HL-60 (cell line): ENCODE measurements at regions not wholly inside any gene's neighbourhood (a gene's known extent, or its start where the extent isn't known, plus 50 kb on each side); places are given as distances from the start of the nearest gene placed in this dataset.

Experiments
- DNase-seq, 2 experiments: peaks; one replicate each; pipeline ENCODE4 v3.0.0-alpha.2; 2010 to 2020; ENCODE audit warnings: low read depth in 1 of 2, low spot score in 1 of 2
- H3K27ac ChIP-seq: fragments of 250-450 bp; sonication (Bioruptor Pico); replicated peaks from 2 replicates; pipeline ENCODE4 v1.5.1; 2020; ENCODE audit warnings: mild to moderate bottlenecking, moderate library complexity
- H3K27me3 ChIP-seq: fragments of 250-450 bp; sonication (Bioruptor Pico); 2 replicates; pipeline ENCODE4 v1.5.1; 2021; ENCODE audit warnings: mild to moderate bottlenecking, moderate library complexity; ENCODE audit not compliant: insufficient read depth, poor library complexity, severe bottlenecking
- H3K4me3 ChIP-seq: replicated peaks from 2 replicates; pipeline ENCODE4 v1.5.1; 2011; ENCODE audit warnings: mild to moderate bottlenecking, control low read depth, low read length; ENCODE audit not compliant: insufficient read depth
- GABPA ChIP-seq: IDR thresholded peaks from 2 replicates; pipeline ENCODE4 v1.6.1; 2012; ENCODE audit warnings: low read depth
- POLR2AphosphoS5 ChIP-seq: IDR thresholded peaks from 2 replicates; pipeline ENCODE4 v1.6.1; 2012; ENCODE audit warnings: low read depth
- SPI1 ChIP-seq: IDR thresholded peaks from 2 replicates; pipeline ENCODE4 v1.6.1; 2012; ENCODE audit warnings: low read depth, mild to moderate bottlenecking, borderline replicate concordance
- TF ChIP-seq, protein P1 (sequence below): IDR thresholded peaks from 2 replicates; pipeline ENCODE4 v1.6.1; 2012; ENCODE audit warnings: low read depth; ENCODE audit not compliant: insufficient replicate concordance
- TF ChIP-seq, protein P2 (sequence below): IDR thresholded peaks from one replicate; pipeline ENCODE4 v1.5.1; 2011; ENCODE audit warnings: low read length, control low read depth, inconsistent platforms; ENCODE audit not compliant: insufficient read depth

DNA sequence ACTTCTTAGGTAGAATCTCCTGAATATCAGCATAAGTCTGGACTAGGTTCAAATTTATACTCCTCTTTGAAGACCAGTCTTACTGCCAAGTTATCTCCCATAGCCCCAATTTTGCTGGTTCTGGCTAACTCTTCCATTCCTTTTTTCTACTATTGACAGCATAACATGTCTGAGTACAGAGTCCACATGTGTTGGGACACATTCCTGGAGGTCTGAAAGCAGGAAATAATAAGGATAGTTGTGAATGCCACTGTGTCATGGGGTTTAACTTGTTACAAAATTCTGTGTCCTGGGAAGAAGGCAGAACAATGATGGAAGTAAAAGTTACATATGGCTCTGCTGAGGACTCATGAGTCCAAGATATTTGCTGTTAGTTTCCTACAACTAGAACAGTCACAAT is 57.4 kb upstream of the ZBTB20 start:
- Histone ChIP-seq H3K4me3 (no peak overlapping the region), H3K27ac (no peak overlapping the region), H3K27me3 (no peaks in the 10 kb centered on the region)
- TF ChIP-seq GABPA (no peak), SPI1 (no peak), POLR2AphosphoS5 (no peak)
- TF ChIP-seq, protein P1, sequence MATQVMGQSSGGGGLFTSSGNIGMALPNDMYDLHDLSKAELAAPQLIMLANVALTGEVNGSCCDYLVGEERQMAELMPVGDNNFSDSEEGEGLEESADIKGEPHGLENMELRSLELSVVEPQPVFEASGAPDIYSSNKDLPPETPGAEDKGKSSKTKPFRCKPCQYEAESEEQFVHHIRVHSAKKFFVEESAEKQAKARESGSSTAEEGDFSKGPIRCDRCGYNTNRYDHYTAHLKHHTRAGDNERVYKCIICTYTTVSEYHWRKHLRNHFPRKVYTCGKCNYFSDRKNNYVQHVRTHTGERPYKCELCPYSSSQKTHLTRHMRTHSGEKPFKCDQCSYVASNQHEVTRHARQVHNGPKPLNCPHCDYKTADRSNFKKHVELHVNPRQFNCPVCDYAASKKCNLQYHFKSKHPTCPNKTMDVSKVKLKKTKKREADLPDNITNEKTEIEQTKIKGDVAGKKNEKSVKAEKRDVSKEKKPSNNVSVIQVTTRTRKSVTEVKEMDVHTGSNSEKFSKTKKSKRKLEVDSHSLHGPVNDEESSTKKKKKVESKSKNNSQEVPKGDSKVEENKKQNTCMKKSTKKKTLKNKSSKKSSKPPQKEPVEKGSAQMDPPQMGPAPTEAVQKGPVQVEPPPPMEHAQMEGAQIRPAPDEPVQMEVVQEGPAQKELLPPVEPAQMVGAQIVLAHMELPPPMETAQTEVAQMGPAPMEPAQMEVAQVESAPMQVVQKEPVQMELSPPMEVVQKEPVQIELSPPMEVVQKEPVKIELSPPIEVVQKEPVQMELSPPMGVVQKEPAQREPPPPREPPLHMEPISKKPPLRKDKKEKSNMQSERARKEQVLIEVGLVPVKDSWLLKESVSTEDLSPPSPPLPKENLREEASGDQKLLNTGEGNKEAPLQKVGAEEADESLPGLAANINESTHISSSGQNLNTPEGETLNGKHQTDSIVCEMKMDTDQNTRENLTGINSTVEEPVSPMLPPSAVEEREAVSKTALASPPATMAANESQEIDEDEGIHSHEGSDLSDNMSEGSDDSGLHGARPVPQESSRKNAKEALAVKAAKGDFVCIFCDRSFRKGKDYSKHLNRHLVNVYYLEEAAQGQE, result no peak
- TF ChIP-seq, protein P2, sequence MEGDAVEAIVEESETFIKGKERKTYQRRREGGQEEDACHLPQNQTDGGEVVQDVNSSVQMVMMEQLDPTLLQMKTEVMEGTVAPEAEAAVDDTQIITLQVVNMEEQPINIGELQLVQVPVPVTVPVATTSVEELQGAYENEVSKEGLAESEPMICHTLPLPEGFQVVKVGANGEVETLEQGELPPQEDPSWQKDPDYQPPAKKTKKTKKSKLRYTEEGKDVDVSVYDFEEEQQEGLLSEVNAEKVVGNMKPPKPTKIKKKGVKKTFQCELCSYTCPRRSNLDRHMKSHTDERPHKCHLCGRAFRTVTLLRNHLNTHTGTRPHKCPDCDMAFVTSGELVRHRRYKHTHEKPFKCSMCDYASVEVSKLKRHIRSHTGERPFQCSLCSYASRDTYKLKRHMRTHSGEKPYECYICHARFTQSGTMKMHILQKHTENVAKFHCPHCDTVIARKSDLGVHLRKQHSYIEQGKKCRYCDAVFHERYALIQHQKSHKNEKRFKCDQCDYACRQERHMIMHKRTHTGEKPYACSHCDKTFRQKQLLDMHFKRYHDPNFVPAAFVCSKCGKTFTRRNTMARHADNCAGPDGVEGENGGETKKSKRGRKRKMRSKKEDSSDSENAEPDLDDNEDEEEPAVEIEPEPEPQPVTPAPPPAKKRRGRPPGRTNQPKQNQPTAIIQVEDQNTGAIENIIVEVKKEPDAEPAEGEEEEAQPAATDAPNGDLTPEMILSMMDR, result no peak
- no peak for DNase-seq

- no peak for DNase-seq
- H3K27ac ChIP-seq, result no peak overlapping the region
- TF ChIP-seq SPI1, result no peak
- no peak for TF ChIP-seq GABPA
- TF ChIP-seq, protein P2, result no peak
- no peak for TF ChIP-seq POLR2AphosphoS5
- TF ChIP-seq, protein P1, result no peak
- H3K27me3 ChIP-seq, result no peaks in the 10 kb centered on the region
- H3K4me3 ChIP-seq, result no peak overlapping the region
These were observed 61.1 kb upstream of the ZBTB20 start for GRCh38 chr3:115208066-115208750.

- H3K4me3 ChIP-seq, result no peak overlapping the region
- no peak overlapping the region for H3K27ac ChIP-seq
- DNase-seq, result no peak
- H3K27me3 ChIP-seq, result no peaks in the 10 kb centered on the region
- TF ChIP-seq, protein P1, result no peak
- no peak for TF ChIP-seq GABPA
- TF ChIP-seq, protein P2, result no peak
- no peak for TF ChIP-seq POLR2AphosphoS5
- no peak for TF ChIP-seq SPI1
These were observed 64.9 kb upstream of the ZBTB20 start for GRCh38 chr3:115211810-115212492.
